ENCODE measurements at regions not wholly inside any gene's neighbourhood (a gene's known extent, or its start where the extent isn't known, plus 50 kb on each side); places are given as distances from the start of the nearest gene placed in this dataset.
A peak's percentile ranks its signal among the peaks of the same experiment; 100 is the strongest.
"Not testable (repeated sequence)": the region's sequence is repeated elsewhere in the genome, so short reads cannot be mapped to it uniquely, and the experiment has no call there.

DNA sequence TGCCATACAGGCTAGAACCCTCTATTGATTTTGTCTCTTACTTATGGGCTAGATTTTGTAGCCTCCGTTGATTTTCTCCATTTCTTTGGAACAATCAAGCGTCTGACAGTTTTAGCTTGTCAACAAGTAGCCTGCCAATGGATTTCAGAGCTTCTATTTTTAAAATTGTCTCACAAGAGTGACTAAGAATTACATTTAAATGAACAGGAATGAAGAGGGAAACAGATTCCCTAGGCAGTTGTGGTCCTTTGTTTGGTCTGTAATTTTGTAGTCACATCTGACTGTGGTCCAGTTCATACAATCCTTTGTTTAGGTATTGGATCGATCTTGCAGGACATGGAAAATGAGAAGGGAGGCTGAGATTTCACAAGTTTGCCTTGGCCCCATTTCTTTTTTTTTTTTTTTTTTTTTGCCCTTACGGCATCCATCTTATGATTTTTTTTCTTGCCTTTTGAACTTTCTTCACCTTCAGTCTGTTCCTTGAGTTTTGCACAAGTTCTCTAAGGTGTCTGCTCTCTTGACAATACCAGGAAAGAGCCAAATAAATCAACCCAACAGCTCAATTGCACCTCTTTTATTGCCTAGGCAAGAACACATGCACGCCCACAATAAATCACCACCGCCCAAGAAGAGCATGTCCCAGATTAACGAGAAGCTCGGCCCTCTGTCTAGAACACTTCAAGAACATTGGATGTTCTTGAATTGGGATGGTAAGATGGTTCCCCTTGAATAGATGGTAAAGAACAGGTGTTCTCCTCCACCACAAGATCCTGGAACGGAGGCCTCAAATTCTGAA is 86.5 kb upstream of the EGFL6 start:
- Histone ChIP-seq H3K36me3 (ENCODE audit: low read depth) (no peaks in the 10 kb centered on the region), H3K4me3 (no peak overlapping the region), H3K79me2 (ENCODE audit: insufficient read depth) (no peaks in the 10 kb centered on the region), H3K9me3 (ENCODE audit: low read depth) (no peaks in the 10 kb centered on the region), H3K9ac (no peak overlapping the region), H3F3A (ENCODE audit: insufficient read depth) (peaks cover 18% of the 10 kb centered on the region; the same call in 1 of the 2 replicates), H4K20me1 (ENCODE audit: insufficient read depth) (no peaks in the 10 kb centered on the region), H2AFZ (peak overlapping the region; percentile 72; the same call in 1 of the 2 replicates), H3K4me1 (ENCODE audit: insufficient read depth) (peaks cover 22% of the 10 kb centered on the region), H3K4me2 (ENCODE audit: unreplicated experiment) (no peak overlapping the region), H3K9me2 (ENCODE audit: insufficient read depth) (no peaks in the 10 kb centered on the region), H3K27ac (no peak overlapping the region), H3K27me3 (replicated peaks; ENCODE audit: insufficient read depth) (no peaks in the 10 kb centered on the region)
- WGBS, 2 experiments (ENCODE audit: low coverage in 1 of 2, low lambda C conversion rate in 2 of 2, missing lambda C conversion rate in 2 of 2): 24 to 30% methylated on average over 8 to 9 of the region's 9 CpGs
- TF ChIP-seq EZH2 (IDR thresholded peaks at IDR 0.05; ENCODE audit: insufficient read depth, poor library complexity, severe bottlenecking) (no peak), EZH2phosphoT487 (IDR thresholded peaks at IDR 0.05; ENCODE audit: insufficient read depth, low read depth) (no peak)
- in situ Hi-C loops (cut with MboI): no loop called here
- DNase-seq: peak; percentile 29

DNA sequence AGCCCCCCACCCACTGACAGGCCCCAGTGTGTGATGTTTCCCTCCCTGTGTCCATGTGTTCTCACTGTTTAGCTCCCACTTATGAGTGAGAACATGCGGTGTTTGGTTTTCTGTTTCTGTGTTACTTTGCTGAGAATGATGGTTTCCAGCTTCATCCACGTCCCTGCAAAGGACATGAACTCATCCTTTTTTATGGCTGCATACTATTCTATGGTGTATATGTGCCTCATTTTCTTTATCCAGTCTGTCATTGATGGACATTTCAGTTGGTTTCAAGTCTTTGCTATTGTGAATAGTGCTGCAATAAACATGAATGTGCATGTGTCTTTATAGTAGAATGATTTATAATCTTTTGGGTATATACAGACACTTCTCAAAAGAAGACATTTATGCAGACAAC is 88.6 kb upstream of the EGFL6 start:
- H3K27ac ChIP-seq; H3K27me3 ChIP-seq (replicated peaks; ENCODE audit: insufficient read depth); H3K9ac ChIP-seq; H3K36me3 ChIP-seq (ENCODE audit: low read depth); H3F3A ChIP-seq (ENCODE audit: insufficient read depth); H3K4me3 ChIP-seq; H4K20me1 ChIP-seq (ENCODE audit: insufficient read depth); DNase-seq; H3K9me3 ChIP-seq (ENCODE audit: low read depth); H2AFZ ChIP-seq; H3K4me1 ChIP-seq (ENCODE audit: insufficient read depth); H3K9me2 ChIP-seq (ENCODE audit: insufficient read depth); in situ Hi-C loops (cut with MboI); H3K79me2 ChIP-seq (ENCODE audit: insufficient read depth); H3K4me2 ChIP-seq (ENCODE audit: unreplicated experiment): not testable (repeated sequence)
- WGBS, 2 experiments (ENCODE audit: low coverage in 1 of 2, low lambda C conversion rate in 2 of 2, missing lambda C conversion rate in 2 of 2): 90 to 94% methylated on average over 2 of the region's 2 CpGs

DNA sequence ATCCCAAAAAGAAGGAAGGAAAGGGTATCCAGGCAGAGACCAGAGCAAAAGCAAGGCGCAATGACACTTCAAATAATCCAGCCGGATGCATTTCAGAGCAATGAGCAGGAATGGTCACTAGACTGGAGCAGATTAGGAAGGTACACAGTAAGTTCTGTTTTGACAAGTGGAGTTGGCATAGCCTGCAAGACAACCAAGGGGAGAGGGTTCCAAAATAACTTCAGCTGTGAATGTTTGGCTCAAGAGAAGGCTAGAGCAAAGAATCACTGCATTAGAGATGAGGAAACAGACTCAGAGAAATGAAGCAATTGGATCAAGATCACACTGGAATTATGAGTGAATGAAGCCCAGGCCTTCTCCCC is 90.0 kb upstream of the EGFL6 start:
- Histone ChIP-seq H3K4me1 (ENCODE audit: insufficient read depth) (peaks cover 4% of the 10 kb centered on the region; the same call in 1 of the 2 replicates), H3K9me3 (ENCODE audit: low read depth) (no peaks in the 10 kb centered on the region), H3K36me3 (ENCODE audit: low read depth) (no peaks in the 10 kb centered on the region), H3K4me2 (ENCODE audit: unreplicated experiment) (no peak overlapping the region), H2AFZ (no peak overlapping the region), H3K79me2 (ENCODE audit: insufficient read depth) (no peaks in the 10 kb centered on the region), H3K4me3 (no peak overlapping the region), H4K20me1 (ENCODE audit: insufficient read depth) (no peaks in the 10 kb centered on the region), H3K9me2 (ENCODE audit: insufficient read depth) (no peaks in the 10 kb centered on the region), H3K27ac (no peak overlapping the region), H3K9ac (no peak overlapping the region), H3F3A (ENCODE audit: insufficient read depth) (no peaks in the 10 kb centered on the region), H3K27me3 (replicated peaks; ENCODE audit: insufficient read depth) (no peaks in the 10 kb centered on the region)
- DNase-seq: no peak
- TF ChIP-seq EZH2 (IDR thresholded peaks at IDR 0.05; ENCODE audit: insufficient read depth, poor library complexity, severe bottlenecking): no peak
- TF ChIP-seq EZH2phosphoT487 (IDR thresholded peaks at IDR 0.05; ENCODE audit: insufficient read depth, low read depth): no peak
- in situ Hi-C loops (cut with MboI): no loop called here
- WGBS, 2 experiments (ENCODE audit: low coverage in 1 of 2, low lambda C conversion rate in 2 of 2, missing lambda C conversion rate in 2 of 2): 95 to 100% methylated on average over 2 of the region's 2 CpGs

DNA sequence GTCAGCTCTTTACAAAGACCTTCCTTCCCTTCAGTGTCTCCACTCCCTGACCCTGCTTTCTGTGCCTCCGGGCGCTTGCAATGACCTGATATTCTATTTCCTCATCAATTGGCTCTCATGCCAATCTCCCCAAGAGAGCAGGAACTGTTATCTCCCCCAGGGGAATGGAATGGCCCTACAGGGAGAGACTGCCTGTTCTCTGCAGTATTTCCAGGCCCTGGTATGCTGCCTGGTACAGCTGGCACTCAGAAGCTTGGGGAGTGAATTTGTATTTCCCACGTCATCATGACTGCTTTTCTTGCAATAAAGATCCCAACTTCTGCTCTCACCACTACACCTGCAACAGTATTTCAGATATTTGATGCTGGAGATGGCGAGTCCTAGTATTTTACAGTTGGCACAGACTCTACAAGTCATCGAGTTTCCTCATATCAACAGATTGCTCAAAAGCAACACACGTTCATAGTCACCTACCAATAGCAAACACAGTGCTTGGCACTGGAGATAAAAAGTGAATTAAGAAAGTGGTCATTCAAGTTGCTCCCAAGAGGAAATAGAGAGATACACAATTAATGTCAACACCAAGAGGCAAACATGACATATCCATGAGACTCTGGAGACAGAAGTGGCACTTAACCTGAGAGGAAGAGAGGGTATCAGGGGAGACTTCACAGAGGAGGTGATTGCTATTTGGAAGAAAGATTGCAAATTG is 90.5 kb upstream of the EGFL6 start:
- no peak for TF ChIP-seq EZH2phosphoT487 (IDR thresholded peaks at IDR 0.05; ENCODE audit: insufficient read depth, low read depth)
- no peak for TF ChIP-seq EZH2 (IDR thresholded peaks at IDR 0.05; ENCODE audit: insufficient read depth, poor library complexity, severe bottlenecking)
- Histone ChIP-seq H3K27me3 (replicated peaks; ENCODE audit: insufficient read depth) (no peaks in the 10 kb centered on the region), H4K20me1 (ENCODE audit: insufficient read depth) (no peaks in the 10 kb centered on the region), H3K9ac (no peak overlapping the region), H3K36me3 (ENCODE audit: low read depth) (no peaks in the 10 kb centered on the region), H2AFZ (no peak overlapping the region), H3F3A (ENCODE audit: insufficient read depth) (no peaks in the 10 kb centered on the region), H3K9me3 (ENCODE audit: low read depth) (no peaks in the 10 kb centered on the region), H3K9me2 (ENCODE audit: insufficient read depth) (no peaks in the 10 kb centered on the region), H3K4me2 (ENCODE audit: unreplicated experiment) (no peak overlapping the region), H3K79me2 (ENCODE audit: insufficient read depth) (no peaks in the 10 kb centered on the region), H3K4me1 (ENCODE audit: insufficient read depth) (peaks cover 10% of the 10 kb centered on the region), H3K4me3 (no peak overlapping the region), H3K27ac (no peak overlapping the region)
- in situ Hi-C loops (cut with MboI): no loop called here
- WGBS, 2 experiments (ENCODE audit: low coverage in 1 of 2, low lambda C conversion rate in 2 of 2, missing lambda C conversion rate in 2 of 2): 83 to 87% methylated on average over 6 of the region's 6 CpGs
- no peak for DNase-seq

Data from GM23248 (cell line).